GM23248 (cell line): ENCODE measurements at regions not wholly inside any gene's neighbourhood (a gene's known extent, or its start where the extent isn't known, plus 50 kb on each side); places are given as distances from the start of the nearest gene placed in this dataset.

ENCODE experiments used
- DNase-seq: peaks from one replicate; pipeline ENCODE4 v3.0.0-alpha.2; 2015
- H2AFZ ChIP-seq: fragments of 200-600 bp; sonication (generic); 2 replicates; pipeline ENCODE4 v1.6.1; 2016; ENCODE audit warnings: antibody characterized with exemption
- H3F3A ChIP-seq: fragments of 200-600 bp; sonication (generic); 2 replicates; pipeline ENCODE4 v1.6.1; 2016; ENCODE audit warnings: mild to moderate bottlenecking, antibody characterized with exemption, mixed run types; ENCODE audit not compliant: insufficient read depth
- H3K27ac ChIP-seq: fragments of 200-600 bp; sonication (generic); 2 replicates; pipeline ENCODE4 v1.5.1; 2016; ENCODE audit warnings: mild to moderate bottlenecking
- H3K27me3 ChIP-seq: fragments of 200-600 bp; sonication (generic); replicated peaks from 2 replicates; pipeline ENCODE4 v1.6.1; 2016; ENCODE audit warnings: mild to moderate bottlenecking; ENCODE audit not compliant: insufficient read depth
- H3K36me3 ChIP-seq: fragments of 200-600 bp; sonication (generic); 2 replicates; pipeline ENCODE4 v1.6.1; 2016; ENCODE audit warnings: low read depth, mild to moderate bottlenecking
- H3K4me1 ChIP-seq: fragments of 200-600 bp; sonication (generic); 2 replicates; pipeline ENCODE4 v1.6.1; 2016; ENCODE audit warnings: mild to moderate bottlenecking; ENCODE audit not compliant: insufficient read depth
- H3K4me2 ChIP-seq: fragments of 200-600 bp; sonication (generic); one replicate; pipeline ENCODE4 v1.6.1; 2016; ENCODE audit warnings: mild to moderate bottlenecking; ENCODE audit not compliant: unreplicated experiment
- H3K4me3 ChIP-seq: fragments of 200-600 bp; sonication (generic); 2 replicates; pipeline ENCODE4 v1.5.1; 2016; ENCODE audit warnings: mild to moderate bottlenecking
- H3K79me2 ChIP-seq: fragments of 200-600 bp; sonication (generic); 2 replicates; pipeline ENCODE4 v1.6.1; 2016; ENCODE audit warnings: mild to moderate bottlenecking; ENCODE audit not compliant: insufficient read depth
- H3K9ac ChIP-seq: fragments of 200-600 bp; sonication (generic); 2 replicates; pipeline ENCODE4 v1.6.1; 2016; ENCODE audit warnings: mild to moderate bottlenecking
- H3K9me2 ChIP-seq: fragments of 200-600 bp; sonication (generic); 2 replicates; pipeline ENCODE4 v1.6.1; 2016; ENCODE audit warnings: mixed run types, mild to moderate bottlenecking, moderate library complexity; ENCODE audit not compliant: insufficient read depth
- H3K9me3 ChIP-seq: fragments of 200-600 bp; sonication (generic); one replicate; pipeline ENCODE4 v1.6.1; 2017; ENCODE audit warnings: low read depth
- H4K20me1 ChIP-seq: fragments of 200-600 bp; sonication (generic); 2 replicates; pipeline ENCODE4 v1.6.0; 2016; ENCODE audit not compliant: insufficient read depth
- EZH2 ChIP-seq: fragments of 200-600 bp; sonication (generic); IDR thresholded peaks from 2 replicates; pipeline ENCODE4 v1.6.1; 2018; ENCODE audit warnings: antibody characterized with exemption, mild to moderate bottlenecking; ENCODE audit not compliant: insufficient read depth, poor library complexity, severe bottlenecking
- EZH2phosphoT487 ChIP-seq: fragments of 200-600 bp; sonication (generic); IDR thresholded peaks from 2 replicates; pipeline ENCODE4 v1.6.1; 2018; ENCODE audit warnings: antibody characterized with exemption, moderate library complexity, mild to moderate bottlenecking, low read depth; ENCODE audit not compliant: insufficient read depth
- WGBS, 2 experiments: methylation state at CpG; one replicate each; pipeline ENCODE4 v1.1.6; 2015 to 2017; ENCODE audit warnings: low lambda C conversion rate in 2 of 2, low coverage in 1 of 2; ENCODE audit errors: missing lambda C conversion rate in 2 of 2; 5-methylcytosine and 5-hydroxymethylcytosine counted together
- in situ Hi-C: fragments of 300-500 bp; cut with MboI; formaldehyde crosslinking; loops from 2 replicates; pipeline ENCODE4 v1.15.0; 2020

DNA sequence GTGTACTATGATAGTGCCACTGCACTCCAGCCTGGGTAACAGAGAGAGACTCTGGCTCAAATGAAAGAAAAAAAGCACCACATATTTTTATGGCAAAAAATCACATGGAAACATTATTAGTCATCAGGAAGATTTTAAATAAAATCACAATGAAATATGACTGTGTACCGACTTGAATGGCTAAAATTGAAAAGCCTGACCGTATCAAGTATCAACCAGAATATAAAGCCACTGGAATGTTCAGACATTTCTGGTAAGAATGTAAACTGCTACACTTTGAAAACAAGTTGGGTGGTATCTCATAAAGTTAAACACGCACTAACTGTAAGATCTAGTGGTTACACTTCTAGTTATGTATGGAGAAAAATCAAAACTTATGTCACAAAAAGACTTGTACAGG lies 306.7 kb upstream of the MBL2 start:
- in situ Hi-C loops = no loop called here
- H3K9me3 ChIP-seq = no peaks in the 10 kb centered on the region
- DNase-seq = no peak
- H3K9me2 ChIP-seq = no peaks in the 10 kb centered on the region
- H3K4me2 ChIP-seq = no peak overlapping the region
- no peaks in the 10 kb centered on the region for H4K20me1 ChIP-seq
- H3K79me2 ChIP-seq = no peaks in the 10 kb centered on the region
- H3F3A ChIP-seq = no peaks in the 10 kb centered on the region
- TF ChIP-seq EZH2phosphoT487 (no peak), EZH2 (no peak)
- no peaks in the 10 kb centered on the region for H3K4me1 ChIP-seq
- no peak overlapping the region for H3K4me3 ChIP-seq
- no peak overlapping the region for H3K9ac ChIP-seq
- no peak overlapping the region for H3K27ac ChIP-seq
- 21% methylated on average over 3 of the region's 3 CpGs for WGBS, 2 experiments
- H3K27me3 ChIP-seq = no peaks in the 10 kb centered on the region
- no peaks in the 10 kb centered on the region for H3K36me3 ChIP-seq
- H2AFZ ChIP-seq = no peak overlapping the region

DNA sequence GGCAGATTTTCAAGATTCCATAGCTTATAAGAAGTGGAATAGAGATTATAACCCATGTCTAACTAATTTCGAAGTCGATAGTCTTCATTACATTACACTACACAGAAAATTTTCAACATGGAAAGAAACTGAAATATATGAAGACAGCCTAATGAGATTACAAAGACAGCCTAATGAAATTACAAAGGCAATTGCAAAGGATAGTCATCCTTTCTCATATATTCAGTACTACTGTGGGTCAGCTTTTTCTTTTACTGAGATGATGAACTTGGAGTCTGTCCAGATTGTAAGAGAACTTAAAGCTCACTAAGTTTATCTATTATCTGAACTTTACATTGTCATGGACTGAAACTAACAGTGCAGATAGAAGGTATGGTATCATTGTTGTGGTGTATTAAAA lies 304.4 kb upstream of the MBL2 start:
- no peaks in the 10 kb centered on the region for H3K4me1 ChIP-seq
- no peaks in the 10 kb centered on the region for H3F3A ChIP-seq
- 12 to 21% methylated on average over 2 of the region's 2 CpGs for WGBS, 2 experiments
- no peak overlapping the region for H3K4me2 ChIP-seq
- H4K20me1 ChIP-seq = no peaks in the 10 kb centered on the region
- no peak overlapping the region for H3K4me3 ChIP-seq
- no peaks in the 10 kb centered on the region for H3K36me3 ChIP-seq
- in situ Hi-C loops = no loop called here
- no peak overlapping the region for H2AFZ ChIP-seq
- no peak for TF ChIP-seq EZH2phosphoT487
- no peak overlapping the region for H3K27ac ChIP-seq
- H3K9ac ChIP-seq = no peak overlapping the region
- no peaks in the 10 kb centered on the region for H3K27me3 ChIP-seq
- DNase-seq = no peak
- H3K9me3 ChIP-seq = no peaks in the 10 kb centered on the region
- H3K79me2 ChIP-seq = no peaks in the 10 kb centered on the region
- H3K9me2 ChIP-seq = no peaks in the 10 kb centered on the region

DNA sequence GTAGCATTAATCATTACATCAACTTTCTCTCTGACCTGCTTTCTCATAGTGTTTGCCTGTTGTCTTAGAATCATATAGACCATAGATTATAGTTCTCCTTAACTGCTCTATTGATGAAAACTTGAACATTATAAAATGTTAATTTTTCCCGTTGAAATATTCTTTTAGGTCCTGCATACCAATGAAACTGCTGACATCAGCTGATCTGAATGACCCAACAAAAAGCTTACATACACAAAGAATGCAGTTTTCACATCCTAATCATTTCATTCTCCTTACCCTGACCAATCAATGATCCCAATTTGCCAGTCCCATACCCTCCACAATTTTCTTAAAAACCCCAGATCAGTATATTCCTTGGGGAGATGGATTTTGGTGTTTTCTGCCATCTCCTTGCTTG lies 302.9 kb upstream of the MBL2 start:
- no peaks in the 10 kb centered on the region for H3F3A ChIP-seq
- H3K27ac ChIP-seq = no peak overlapping the region
- H3K9me3 ChIP-seq = no peaks in the 10 kb centered on the region
- TF ChIP-seq EZH2 = no peak
- no peak for TF ChIP-seq EZH2phosphoT487
- no peaks in the 10 kb centered on the region for H3K36me3 ChIP-seq
- no peaks in the 10 kb centered on the region for H4K20me1 ChIP-seq
- H2AFZ ChIP-seq = no peak overlapping the region
- no peak for DNase-seq
- H3K9me2 ChIP-seq = no peaks in the 10 kb centered on the region
- in situ Hi-C loops = no loop called here
- H3K9ac ChIP-seq = no peak overlapping the region
- H3K4me3 ChIP-seq = no peak overlapping the region
- 6 to 7% methylated on average over 1 of the region's 1 CpG for WGBS, 2 experiments
- H3K27me3 ChIP-seq = no peaks in the 10 kb centered on the region
- no peaks in the 10 kb centered on the region for H3K79me2 ChIP-seq
- H3K4me2 ChIP-seq = no peak overlapping the region
- H3K4me1 ChIP-seq = no peaks in the 10 kb centered on the region

DNA sequence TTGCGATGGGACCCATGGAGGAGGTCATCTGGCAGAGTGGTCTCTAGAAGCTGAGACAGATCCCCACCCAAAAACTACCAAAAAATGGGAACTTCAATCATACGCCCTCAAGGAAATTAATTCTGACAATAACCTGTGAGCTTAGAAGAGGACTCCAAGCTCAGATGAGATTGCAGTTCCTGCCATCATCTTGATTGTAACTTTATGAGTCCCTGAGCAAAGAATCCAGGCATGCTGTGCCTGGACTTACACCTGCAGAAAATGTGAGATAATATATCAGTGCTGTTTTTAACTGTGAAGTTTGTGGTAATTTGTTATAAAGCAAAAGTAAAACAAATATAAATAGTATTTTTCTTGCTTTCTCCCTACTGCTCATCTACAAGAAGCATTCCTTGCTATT lies 299.6 kb upstream of the MBL2 start:
- in situ Hi-C loops = no loop called here
- WGBS, 2 experiments = 39 to 59% methylated on average over 2 of the region's 2 CpGs

DNA sequence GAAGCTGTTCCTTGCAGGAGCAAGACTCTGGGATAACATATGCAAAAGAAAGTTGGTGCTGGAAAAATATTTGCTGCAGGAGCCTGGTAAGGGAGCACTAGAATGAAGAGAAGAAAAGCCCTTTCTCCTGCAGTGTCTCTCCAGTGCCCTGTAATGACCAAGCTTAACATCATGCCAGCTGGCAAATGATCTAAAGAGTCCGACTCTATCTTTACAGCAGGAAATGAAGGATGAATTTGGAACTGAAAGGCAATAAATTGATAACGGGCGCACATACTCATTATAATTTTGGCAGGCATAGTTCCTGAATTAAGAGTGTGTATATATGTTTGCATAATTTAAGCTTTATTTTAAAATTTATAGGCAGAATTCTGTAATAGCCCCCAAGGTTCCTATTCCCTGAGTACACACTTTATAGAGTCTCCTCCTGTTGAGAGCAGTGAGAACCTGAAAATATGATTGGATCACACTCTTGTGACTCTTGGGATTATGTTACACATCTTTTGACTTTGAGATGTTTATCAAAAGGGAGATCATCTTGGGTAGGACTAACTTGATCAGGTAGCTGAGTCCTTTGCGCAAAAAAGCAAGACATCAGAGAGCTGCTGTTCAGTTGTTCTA lies 299.0 kb upstream of the MBL2 start:
- no peak for TF ChIP-seq EZH2
- Histone ChIP-seq H3K4me2 (no peak overlapping the region), H3K4me3 (no peak overlapping the region), H3K36me3 (no peaks in the 10 kb centered on the region), H3K9me2 (no peaks in the 10 kb centered on the region), H3F3A (no peaks in the 10 kb centered on the region), H4K20me1 (no peaks in the 10 kb centered on the region), H3K9ac (no peak overlapping the region), H3K4me1 (no peaks in the 10 kb centered on the region), H2AFZ (no peak overlapping the region), H3K9me3 (no peaks in the 10 kb centered on the region), H3K27ac (no peak overlapping the region), H3K27me3 (no peaks in the 10 kb centered on the region), H3K79me2 (no peaks in the 10 kb centered on the region)
- DNase-seq = no peak
- in situ Hi-C loops = no loop called here
- WGBS, 2 experiments = 17 to 21% methylated on average over 4 of the region's 4 CpGs

More for the DNA sequence above, 299.6 kb upstream of the MBL2 start:
- Histone ChIP-seq H3K79me2 (no peaks in the 10 kb centered on the region), H3F3A (no peaks in the 10 kb centered on the region), H4K20me1 (no peaks in the 10 kb centered on the region), H3K27ac (no peak overlapping the region), H3K4me1 (no peaks in the 10 kb centered on the region), H3K27me3 (no peaks in the 10 kb centered on the region), H3K9me2 (no peaks in the 10 kb centered on the region), H2AFZ (no peak overlapping the region), H3K4me2 (no peak overlapping the region), H3K4me3 (no peak overlapping the region), H3K9ac (no peak overlapping the region), H3K36me3 (no peaks in the 10 kb centered on the region), H3K9me3 (no peaks in the 10 kb centered on the region)
- TF ChIP-seq EZH2phosphoT487 (no peak), EZH2 (no peak)
- no peak for DNase-seq
